Astrocyte (in vitro differentiated cells and primary cell): ENCODE measurements at regions not wholly inside any gene's neighbourhood (a gene's known extent, or its start where the extent isn't known, plus 50 kb on each side); places are given as distances from the start of the nearest gene placed in this dataset.

ENCODE experiments used
- CTCF ChIP-seq: IDR thresholded peaks from 2 replicates; pipeline ENCODE4 v1.5.1; 2011; ENCODE audit warnings: low read depth, mild to moderate bottlenecking, inconsistent platforms, low read length, moderate library complexity; ENCODE audit not compliant: insufficient read depth
- EZH2 ChIP-seq: IDR thresholded peaks from 2 replicates; pipeline ENCODE4 v1.6.1; 2012; ENCODE audit warnings: mild to moderate bottlenecking, low read length, inconsistent platforms; ENCODE audit not compliant: insufficient read depth

GRCh38 chr13:81987677-81988357 lies 1646.9 kb upstream of the SPRY2 start:
- TF ChIP-seq EZH2 (no peak), CTCF (no peak)
